ENCODE measurements at regions not wholly inside any gene's neighbourhood (a gene's known extent, or its start where the extent isn't known, plus 50 kb on each side); places are given as distances from the start of the nearest gene placed in this dataset.

DNA sequence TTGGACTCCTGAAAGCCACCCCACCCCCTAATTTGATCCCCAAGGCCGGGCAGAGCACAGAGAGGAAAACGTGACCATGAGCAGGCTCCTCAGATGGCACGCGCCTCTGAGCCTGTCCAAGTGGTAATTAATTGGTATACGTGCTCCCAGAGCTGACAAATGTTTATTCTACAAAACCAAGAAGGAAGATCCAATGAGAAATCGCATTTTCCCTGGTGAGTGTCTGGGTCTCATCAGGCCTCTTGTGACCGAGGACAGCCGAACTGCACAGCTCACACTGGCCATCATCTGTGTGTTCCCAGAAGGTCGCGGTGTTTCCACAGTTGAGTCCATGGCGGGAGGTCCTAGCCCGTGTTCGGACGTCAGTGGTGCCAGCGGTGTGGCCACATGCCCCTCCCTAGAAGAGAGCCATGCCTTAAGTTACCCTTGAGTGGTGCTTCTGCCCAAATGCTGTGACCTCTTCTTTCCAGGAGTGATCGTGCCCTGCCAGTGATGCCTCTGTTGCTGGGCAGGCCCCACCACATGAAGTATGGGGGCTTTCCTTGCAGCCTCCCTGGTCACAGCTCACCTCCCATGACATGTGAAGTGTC, 317.5 kb upstream of the RTL1 start:
- POLR2A ChIA-PET = no interaction called here
- no peak for DNase-seq (ENCODE audit: unreplicated experiment)
- TF ChIP-seq, protein P1, sequence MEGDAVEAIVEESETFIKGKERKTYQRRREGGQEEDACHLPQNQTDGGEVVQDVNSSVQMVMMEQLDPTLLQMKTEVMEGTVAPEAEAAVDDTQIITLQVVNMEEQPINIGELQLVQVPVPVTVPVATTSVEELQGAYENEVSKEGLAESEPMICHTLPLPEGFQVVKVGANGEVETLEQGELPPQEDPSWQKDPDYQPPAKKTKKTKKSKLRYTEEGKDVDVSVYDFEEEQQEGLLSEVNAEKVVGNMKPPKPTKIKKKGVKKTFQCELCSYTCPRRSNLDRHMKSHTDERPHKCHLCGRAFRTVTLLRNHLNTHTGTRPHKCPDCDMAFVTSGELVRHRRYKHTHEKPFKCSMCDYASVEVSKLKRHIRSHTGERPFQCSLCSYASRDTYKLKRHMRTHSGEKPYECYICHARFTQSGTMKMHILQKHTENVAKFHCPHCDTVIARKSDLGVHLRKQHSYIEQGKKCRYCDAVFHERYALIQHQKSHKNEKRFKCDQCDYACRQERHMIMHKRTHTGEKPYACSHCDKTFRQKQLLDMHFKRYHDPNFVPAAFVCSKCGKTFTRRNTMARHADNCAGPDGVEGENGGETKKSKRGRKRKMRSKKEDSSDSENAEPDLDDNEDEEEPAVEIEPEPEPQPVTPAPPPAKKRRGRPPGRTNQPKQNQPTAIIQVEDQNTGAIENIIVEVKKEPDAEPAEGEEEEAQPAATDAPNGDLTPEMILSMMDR (IDR thresholded peaks at IDR 0.05; ENCODE audit: unreplicated experiment) = no peak
- Mint-ChIP-seq H3K27me3 (ENCODE audit: insufficient read depth, unreplicated experiment) (peaks cover 42% of the 10 kb centered on the region), H3K4me1 (ENCODE audit: insufficient read depth, unreplicated experiment) (no peaks in the 10 kb centered on the region), H3K36me3 (ENCODE audit: insufficient read depth, unreplicated experiment) (no peaks in the 10 kb centered on the region), H3K9me3 (ENCODE audit: unreplicated experiment) (no peaks in the 10 kb centered on the region), H3K4me3 (ENCODE audit: unreplicated experiment) (no peak overlapping the region), H3K27ac (ENCODE audit: low read depth, unreplicated experiment) (no peak overlapping the region)
- BruUV-seq (replicated peaks) = no TSS peak
- CTCF ChIA-PET = interaction anchor here (2.4 kb wide), 1 partner anchor 14 kb away, joined by 12 read pairs; no protein-coding TSS in a partner anchor
- intact Hi-C loops (cut with micrococcal nuclease) = no loop called here

DNA sequence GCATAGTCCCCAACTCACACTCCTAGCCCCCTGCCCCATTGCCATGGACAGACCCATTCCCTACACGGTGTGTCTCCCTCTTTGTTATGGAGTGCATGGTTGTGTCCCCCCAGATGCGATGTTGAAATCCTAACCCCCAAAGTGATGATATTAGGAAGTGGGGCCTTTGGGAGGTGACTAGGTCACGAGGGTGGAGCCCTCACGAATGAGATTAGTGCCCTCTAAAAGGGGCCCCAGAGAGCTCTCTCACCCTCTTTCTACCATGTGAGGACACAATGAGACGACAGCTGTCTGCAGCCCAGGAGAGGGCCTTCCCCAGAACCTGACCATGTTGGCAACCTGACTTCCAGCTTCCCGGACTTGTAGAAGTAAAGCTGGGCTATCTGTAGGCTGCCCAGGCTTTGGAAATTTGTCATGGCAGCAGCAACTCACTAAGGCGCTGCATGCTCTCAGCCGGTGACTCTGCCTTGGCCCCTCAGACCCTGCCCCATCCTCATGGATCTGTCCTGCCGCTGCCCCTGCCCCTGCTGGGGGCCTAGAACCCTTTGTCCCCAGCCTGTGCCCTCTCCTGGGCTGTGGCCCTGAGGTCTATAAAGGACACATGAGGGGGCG, 318.1 kb upstream of the RTL1 start:
- ChIA-PET CTCF (interaction anchor here (2.4 kb wide), 1 partner anchor 14 kb away, joined by 12 read pairs; no protein-coding TSS in a partner anchor), POLR2A (interaction anchor here (0.7 kb wide), 1 partner anchor 661 kb away, joined by 3 read pairs; no protein-coding TSS in a partner anchor)
- Mint-ChIP-seq H3K36me3 (ENCODE audit: insufficient read depth, unreplicated experiment) (no peaks in the 10 kb centered on the region), H3K27me3 (ENCODE audit: insufficient read depth, unreplicated experiment) (peaks cover 42% of the 10 kb centered on the region), H3K4me1 (ENCODE audit: insufficient read depth, unreplicated experiment) (no peaks in the 10 kb centered on the region), H3K9me3 (ENCODE audit: unreplicated experiment) (no peaks in the 10 kb centered on the region), H3K27ac (ENCODE audit: low read depth, unreplicated experiment) (no peak overlapping the region), H3K4me3 (ENCODE audit: unreplicated experiment) (no peak overlapping the region)
- TF ChIP-seq, protein P1 (IDR thresholded peaks at IDR 0.05; ENCODE audit: unreplicated experiment) = no peak
- DNase-seq (ENCODE audit: unreplicated experiment) = no peak
- BruUV-seq (replicated peaks) = no TSS peak
- intact Hi-C loops (cut with micrococcal nuclease) = no loop called here

DNA sequence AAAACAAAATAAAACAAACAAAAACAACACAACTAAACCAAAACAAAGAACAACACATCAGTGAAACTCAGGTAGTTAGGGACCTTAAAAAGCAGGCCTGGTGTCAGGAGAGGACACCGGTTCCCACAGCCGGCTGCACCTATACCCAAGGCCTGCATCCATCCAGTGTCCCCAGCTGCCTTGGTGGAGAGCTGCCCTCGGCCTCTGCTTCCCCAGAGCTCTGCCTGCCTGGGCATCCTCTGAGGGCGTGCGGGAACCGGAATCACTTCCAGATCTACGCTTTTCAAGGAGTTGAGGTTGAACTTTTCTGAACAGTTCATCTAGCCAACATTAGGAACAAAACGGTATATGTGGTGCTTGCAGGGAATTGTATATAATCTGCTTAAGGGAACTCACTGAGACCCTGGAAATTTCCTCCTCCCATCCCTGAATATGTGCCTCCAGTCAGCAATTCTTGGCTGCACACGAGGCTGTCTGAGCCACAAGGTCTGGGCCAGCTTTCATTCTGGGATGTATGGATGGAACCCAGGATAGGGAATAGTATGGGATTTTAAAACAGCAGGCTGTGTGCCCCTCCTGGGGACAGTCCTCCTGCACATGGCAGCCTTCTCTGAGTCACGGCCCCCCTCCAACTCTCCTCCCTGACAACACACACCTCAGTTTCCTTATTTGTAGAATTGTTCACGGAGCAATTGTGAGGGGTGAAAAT, 319.0 kb upstream of the RTL1 start:
- intact Hi-C loops (cut with micrococcal nuclease) = no loop called here
- no peak for DNase-seq (ENCODE audit: unreplicated experiment)
- Mint-ChIP-seq H3K27me3 (ENCODE audit: insufficient read depth, unreplicated experiment) (peaks cover 42% of the 10 kb centered on the region), H3K4me3 (ENCODE audit: unreplicated experiment) (no peak overlapping the region), H3K36me3 (ENCODE audit: insufficient read depth, unreplicated experiment) (no peaks in the 10 kb centered on the region), H3K27ac (ENCODE audit: low read depth, unreplicated experiment) (no peak overlapping the region), H3K9me3 (ENCODE audit: unreplicated experiment) (no peaks in the 10 kb centered on the region), H3K4me1 (ENCODE audit: insufficient read depth, unreplicated experiment) (no peaks in the 10 kb centered on the region)
- CTCF ChIA-PET = interaction anchor here (2.4 kb wide), 1 partner anchor 13 kb away, joined by 12 read pairs; no protein-coding TSS in a partner anchor
- BruUV-seq (replicated peaks) = no TSS peak
- POLR2A ChIA-PET = interaction anchor here (0.7 kb wide), 1 partner anchor 662 kb away, joined by 3 read pairs; no protein-coding TSS in a partner anchor
- TF ChIP-seq, protein P1 (IDR thresholded peaks at IDR 0.05; ENCODE audit: unreplicated experiment) = no peak

DNA sequence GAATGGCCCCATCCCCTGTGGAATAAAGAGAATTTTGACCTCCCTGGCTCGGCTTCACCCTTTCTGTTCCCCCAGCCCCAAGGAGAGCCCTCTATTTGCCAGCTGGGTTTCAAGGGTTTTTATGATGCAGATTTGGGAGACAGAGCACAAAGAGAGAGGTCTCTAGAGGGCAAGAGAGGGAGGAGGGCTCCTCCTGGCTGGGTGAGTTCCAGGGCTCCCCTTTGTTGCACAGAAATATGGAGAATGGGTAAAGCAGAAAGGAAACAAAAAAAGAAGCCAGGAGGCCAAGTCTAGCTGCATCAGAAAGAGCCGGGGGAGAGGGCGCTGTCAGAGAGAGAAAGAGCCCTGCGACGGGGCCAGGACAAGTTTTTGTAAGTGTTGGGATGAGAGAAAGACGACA, 319.6 kb upstream of the RTL1 start:
- intact Hi-C loops (cut with micrococcal nuclease) = no loop called here
- POLR2A ChIA-PET = no interaction called here
- TF ChIP-seq, protein P1 (IDR thresholded peaks at IDR 0.05; ENCODE audit: unreplicated experiment) = no peak
- Mint-ChIP-seq H3K4me3 (ENCODE audit: unreplicated experiment) (no peak overlapping the region), H3K27ac (ENCODE audit: low read depth, unreplicated experiment) (no peak overlapping the region), H3K27me3 (ENCODE audit: insufficient read depth, unreplicated experiment) (peaks cover 42% of the 10 kb centered on the region), H3K36me3 (ENCODE audit: insufficient read depth, unreplicated experiment) (no peaks in the 10 kb centered on the region), H3K4me1 (ENCODE audit: insufficient read depth, unreplicated experiment) (no peaks in the 10 kb centered on the region), H3K9me3 (ENCODE audit: unreplicated experiment) (no peaks in the 10 kb centered on the region)
- BruUV-seq (replicated peaks) = no TSS peak
- DNase-seq (ENCODE audit: unreplicated experiment) = no peak
- CTCF ChIA-PET = interaction anchor here (2.4 kb wide), 1 partner anchor 12 kb away, joined by 12 read pairs; no protein-coding TSS in a partner anchor
